Occipital lobe (tissue), 1 donor: ENCODE measurements at regions not wholly inside any gene's neighbourhood (a gene's known extent, or its start where the extent isn't known, plus 50 kb on each side); places are given as distances from the start of the nearest gene placed in this dataset.
"Not testable (repeated sequence)": the region's sequence is repeated elsewhere in the genome, so short reads cannot be mapped to it uniquely, and the experiment has no call there.

Source experiments
- DNase-seq: peaks from one replicate; lab custom pipeline; 2025; lab: John Stamatoyannopoulos, UW

- no peak for DNase-seq
Measured at GRCh38 chr5:62909326-62909725, 330.7 kb downstream of the LRRC70 start.

- no peak for DNase-seq
Measured at GRCh38 chr5:62902126-62902525, 323.5 kb downstream of the LRRC70 start.

GRCh38 chr5:62900976-62901375, 322.4 kb downstream of the LRRC70 start:
- DNase-seq = no peak

- no peak for DNase-seq
Measured at GRCh38 chr5:62896121-62896893, 317.7 kb downstream of the LRRC70 start.

GRCh38 chr5:62886603-62887315, 308.1 kb downstream of the LRRC70 start:
- DNase-seq = no peak

- not testable (repeated sequence) for DNase-seq
Measured at GRCh38 chr5:62837330-62837729, 258.7 kb downstream of the LRRC70 start.

- DNase-seq = no peak
Measured at GRCh38 chr5:62829604-62829986, 251.0 kb downstream of the LRRC70 start.

- DNase-seq = no peak
Measured at GRCh38 chr5:62828742-62829603, 250.4 kb downstream of the LRRC70 start.

GRCh38 chr5:62825623-62826220, 247.1 kb downstream of the LRRC70 start:
- DNase-seq = no peak

GRCh38 chr5:62824936-62825335, 246.3 kb downstream of the LRRC70 start:
- no peak for DNase-seq

- DNase-seq = not testable (repeated sequence)
Measured at GRCh38 chr5:62817043-62817442, 238.4 kb downstream of the LRRC70 start.

GRCh38 chr5:62814991-62815390, 236.4 kb downstream of the LRRC70 start:
- DNase-seq = no peak

GRCh38 chr5:62812621-62813255, 234.1 kb downstream of the LRRC70 start:
- no peak for DNase-seq

GRCh38 chr5:62804819-62805218, 226.2 kb downstream of the LRRC70 start:
- DNase-seq = not testable (repeated sequence)

- DNase-seq = no peak
Measured at GRCh38 chr5:62795926-62796325, 217.3 kb downstream of the LRRC70 start.

- no peak for DNase-seq
Measured at GRCh38 chr5:62794456-62794855, 215.8 kb downstream of the LRRC70 start.

GRCh38 chr5:62791059-62791458, 212.4 kb downstream of the LRRC70 start:
- DNase-seq = no peak

GRCh38 chr5:62790348-62790747, 211.7 kb downstream of the LRRC70 start:
- DNase-seq = no peak

- no peak for DNase-seq
Measured at GRCh38 chr5:62786099-62786498, 207.5 kb downstream of the LRRC70 start.

- no peak for DNase-seq
Measured at GRCh38 chr5:62785588-62785987, 207.0 kb downstream of the LRRC70 start.
